Liver (tissue), 8 donors: ENCODE measurements at regions not wholly inside any gene's neighbourhood (a gene's known extent, or its start where the extent isn't known, plus 50 kb on each side); places are given as distances from the start of the nearest gene placed in this dataset.
A peak's percentile ranks its signal among the peaks of the same experiment; 100 is the strongest.

Source experiments
- DNase-seq: peaks from one replicate; pipeline ENCODE4 v3.0.0-alpha.2; 2017; ENCODE audit warnings: low spot score
- H3K27ac ChIP-seq, 2 donors: one replicate each; pipeline ENCODE4 v1.7.0; 2013; ENCODE audit warnings: inconsistent platforms in 2 of 2, low read length in 2 of 2, control low read depth in 1 of 2, low read depth in 1 of 2, mild to moderate bottlenecking in 1 of 2
- H3K27me3 ChIP-seq, 4 donors: one replicate each; pipeline versions ENCODE4 v1.6.1 to v1.7.0; 2013; ENCODE audit warnings: low read length in 3 of 4, inconsistent platforms in 1 of 4, mild to moderate bottlenecking in 1 of 4, moderate library complexity in 1 of 4; ENCODE audit not compliant: control insufficient read depth in 4 of 4, insufficient read depth in 4 of 4
- H3K36me3 ChIP-seq, 4 donors: one replicate each; pipeline versions ENCODE4 v1.6.1 to v1.7.0; 2013; ENCODE audit warnings: low read length in 3 of 4, mild to moderate bottlenecking in 3 of 4, low read depth in 1 of 4, moderate library complexity in 1 of 4; ENCODE audit not compliant: control insufficient read depth in 4 of 4, insufficient read depth in 3 of 4
- H3K4me1 ChIP-seq, 4 donors: one replicate each; pipeline versions ENCODE4 v1.6.1 to v1.7.0; 2013; ENCODE audit warnings: low read length in 3 of 4, mild to moderate bottlenecking in 3 of 4, moderate library complexity in 1 of 4; ENCODE audit not compliant: control insufficient read depth in 4 of 4, insufficient read depth in 4 of 4
- H3K4me3 ChIP-seq, 3 donors: one replicate each; pipeline versions ENCODE4 v1.6.1 to v1.7.0; 2013; ENCODE audit warnings: low read length in 3 of 3, control low read depth in 1 of 3, low read depth in 1 of 3, mild to moderate bottlenecking in 1 of 3
- H3K9ac ChIP-seq, 2 donors: one replicate each; pipeline ENCODE4 v1.7.0; 2013; ENCODE audit warnings: low read length in 2 of 2, mild to moderate bottlenecking in 2 of 2, moderate library complexity in 2 of 2, control low read depth in 1 of 2, low read depth in 1 of 2
- H3K9me3 ChIP-seq, 4 donors: one replicate each; pipeline versions ENCODE4 v1.6.1 to v1.7.0; 2013; ENCODE audit warnings: low read length in 3 of 4; ENCODE audit not compliant: control insufficient read depth in 4 of 4
- EGR1 ChIP-seq, 2 donors: IDR thresholded peaks; 2 replicates each; pipeline ENCODE4 v1.6.1; 2016 to 2018; ENCODE audit warnings: antibody characterized with exemption in 2 of 2, low read depth in 2 of 2
- FOXA1 ChIP-seq: IDR thresholded peaks from 2 replicates; pipeline ENCODE4 v1.6.1; 2016; ENCODE audit warnings: antibody characterized with exemption
- FOXA2 ChIP-seq: IDR thresholded peaks from 2 replicates; pipeline ENCODE4 v1.6.1; 2016; ENCODE audit warnings: antibody characterized with exemption
- GABPA ChIP-seq, 2 donors: IDR thresholded peaks in 1 of 2; conservative IDR thresholded peaks in 1 of 2; 2 replicates each; pipeline ENCODE4 v1.6.1; 2016; ENCODE audit warnings: antibody characterized with exemption in 2 of 2, mild to moderate bottlenecking in 1 of 2, moderate library complexity in 1 of 2
- HNF4A ChIP-seq, 2 donors: conservative IDR thresholded peaks; 2 replicates each; pipeline ENCODE4 v1.6.1; 2016; ENCODE audit warnings: antibody characterized with exemption in 2 of 2, mild to moderate bottlenecking in 2 of 2
- HNF4G ChIP-seq: IDR thresholded peaks from 2 replicates; pipeline ENCODE4 v1.6.1; 2016; ENCODE audit warnings: antibody characterized with exemption
- JUND ChIP-seq, 2 donors: IDR thresholded peaks; 2 replicates each; pipeline ENCODE4 v1.6.1; 2016; ENCODE audit warnings: antibody characterized with exemption in 2 of 2
- NR2F2 ChIP-seq: IDR thresholded peaks from 2 replicates; pipeline ENCODE4 v1.6.1; 2016; ENCODE audit warnings: antibody characterized with exemption
- RAD21 ChIP-seq, 2 donors: IDR thresholded peaks; 2 replicates each; pipeline ENCODE4 v1.6.1; 2016; ENCODE audit warnings: antibody characterized with exemption in 2 of 2, mild to moderate bottlenecking in 2 of 2
- REST ChIP-seq: IDR thresholded peaks from 2 replicates; pipeline ENCODE4 v1.6.1; 2016; ENCODE audit warnings: antibody characterized with exemption, mild to moderate bottlenecking
- RXRA ChIP-seq, 2 donors: IDR thresholded peaks; 2 replicates each; pipeline ENCODE4 v1.6.1; 2017 to 2018; ENCODE audit warnings: antibody characterized with exemption in 2 of 2, mild to moderate bottlenecking in 1 of 2
- SP1 ChIP-seq: IDR thresholded peaks from 2 replicates; pipeline ENCODE4 v1.6.1; 2018; ENCODE audit warnings: antibody characterized with exemption, mild to moderate bottlenecking
- TAF1 ChIP-seq: conservative IDR thresholded peaks from 2 replicates; pipeline ENCODE4 v1.6.1; 2016; ENCODE audit warnings: antibody characterized with exemption, mild to moderate bottlenecking
- YY1 ChIP-seq: IDR thresholded peaks from 2 replicates; pipeline ENCODE4 v1.6.1; 2016; ENCODE audit warnings: antibody characterized with exemption, mild to moderate bottlenecking
- ZBTB33 ChIP-seq: IDR thresholded peaks from 2 replicates; pipeline ENCODE4 v1.6.1; 2016; ENCODE audit warnings: antibody characterized with exemption
- WGBS: extraction: QIAGEN DNeasy Blood & Tissue Kit; methylation state at CpG from one replicate; pipeline ENCODE4 v1.1.7; 2013; 5-methylcytosine and 5-hydroxymethylcytosine counted together
- TF ChIP-seq, protein P1 (sequence below): IDR thresholded peaks from 2 replicates; pipeline ENCODE4 v1.6.1; 2016; ENCODE audit warnings: antibody characterized with exemption
- TF ChIP-seq, protein P2 (sequence below): fragments of 150-350 bp; IDR thresholded peaks from 2 replicates; pipeline ENCODE4 v1.5.1; 2017; ENCODE audit warnings: improper control_type of control experiment, low read depth, low read length; ENCODE audit not compliant: missing input control
- TF ChIP-seq, protein P3 (sequence below): IDR thresholded peaks from 2 replicates; pipeline ENCODE4 v1.6.1; 2016; ENCODE audit warnings: antibody characterized with exemption
- donor health status: healthy.
- donor health status: healthy.
- donor health status: healthy.
- donor health status: healthy.
- donor health status: healthy.

- TF ChIP-seq ZBTB33: no peak
- TF ChIP-seq SP1: no peak
- no peak for TF ChIP-seq TAF1
- TF ChIP-seq YY1: no peak
- TF ChIP-seq, protein P1, sequence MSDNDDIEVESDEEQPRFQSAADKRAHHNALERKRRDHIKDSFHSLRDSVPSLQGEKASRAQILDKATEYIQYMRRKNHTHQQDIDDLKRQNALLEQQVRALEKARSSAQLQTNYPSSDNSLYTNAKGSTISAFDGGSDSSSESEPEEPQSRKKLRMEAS: no peak
Measured at GRCh38 chr5:89989776-89990175, 419.8 kb downstream of the CETN3 start (continued).

- 36% methylated on average over 5 of the region's 5 CpGs for WGBS
- Histone ChIP-seq H3K27me3 (no peaks in the 10 kb centered on the region), H3K4me1 (no peaks in the 10 kb centered on the region), H3K4me3 (no peak overlapping the region), H3K36me3 (no peaks in the 10 kb centered on the region), H3K9me3 (no peaks in the 10 kb centered on the region), H3K9ac (no peak overlapping the region), H3K27ac (peak overlapping the region; percentile 9 to 13)
- no peak for DNase-seq
- peak; percentile 94 for TF ChIP-seq NR2F2
- TF ChIP-seq RAD21 (IDR thresholded peaks at IDR 0.05): peak in 1 of 2 donors; percentile 30
- no peak for TF ChIP-seq JUND (IDR thresholded peaks at IDR 0.05)
- TF ChIP-seq, protein P2, sequence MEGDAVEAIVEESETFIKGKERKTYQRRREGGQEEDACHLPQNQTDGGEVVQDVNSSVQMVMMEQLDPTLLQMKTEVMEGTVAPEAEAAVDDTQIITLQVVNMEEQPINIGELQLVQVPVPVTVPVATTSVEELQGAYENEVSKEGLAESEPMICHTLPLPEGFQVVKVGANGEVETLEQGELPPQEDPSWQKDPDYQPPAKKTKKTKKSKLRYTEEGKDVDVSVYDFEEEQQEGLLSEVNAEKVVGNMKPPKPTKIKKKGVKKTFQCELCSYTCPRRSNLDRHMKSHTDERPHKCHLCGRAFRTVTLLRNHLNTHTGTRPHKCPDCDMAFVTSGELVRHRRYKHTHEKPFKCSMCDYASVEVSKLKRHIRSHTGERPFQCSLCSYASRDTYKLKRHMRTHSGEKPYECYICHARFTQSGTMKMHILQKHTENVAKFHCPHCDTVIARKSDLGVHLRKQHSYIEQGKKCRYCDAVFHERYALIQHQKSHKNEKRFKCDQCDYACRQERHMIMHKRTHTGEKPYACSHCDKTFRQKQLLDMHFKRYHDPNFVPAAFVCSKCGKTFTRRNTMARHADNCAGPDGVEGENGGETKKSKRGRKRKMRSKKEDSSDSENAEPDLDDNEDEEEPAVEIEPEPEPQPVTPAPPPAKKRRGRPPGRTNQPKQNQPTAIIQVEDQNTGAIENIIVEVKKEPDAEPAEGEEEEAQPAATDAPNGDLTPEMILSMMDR: no peak
- TF ChIP-seq HNF4G: no peak
- no peak for TF ChIP-seq TAF1
- peak; percentile 31 for TF ChIP-seq SP1
- TF ChIP-seq, protein P1: no peak
- no peak for TF ChIP-seq ZBTB33
- no peak for TF ChIP-seq YY1
- no peak for TF ChIP-seq HNF4A (conservative IDR thresholded peaks at IDR 0.05)
- TF ChIP-seq FOXA2: no peak
- peak; percentile 56 for TF ChIP-seq REST
- TF ChIP-seq FOXA1: no peak
- no peak for TF ChIP-seq EGR1 (IDR thresholded peaks at IDR 0.05; ENCODE audit: low read depth in 2 of 2)
- peak; percentile 34 to 35 for TF ChIP-seq RXRA (IDR thresholded peaks at IDR 0.05)
- TF ChIP-seq, protein P3, sequence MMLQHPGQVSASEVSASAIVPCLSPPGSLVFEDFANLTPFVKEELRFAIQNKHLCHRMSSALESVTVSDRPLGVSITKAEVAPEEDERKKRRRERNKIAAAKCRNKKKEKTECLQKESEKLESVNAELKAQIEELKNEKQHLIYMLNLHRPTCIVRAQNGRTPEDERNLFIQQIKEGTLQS: no peak
- TF ChIP-seq GABPA (IDR thresholded peaks at IDR 0.05 in 1 of 2, conservative IDR thresholded peaks at IDR 0.05 in 1 of 2): no peak
Measured at GRCh38 chr5:89988998-89989655, 420.4 kb downstream of the CETN3 start.
